Spleen (tissue), 7 donors: ENCODE measurements at regions not wholly inside any gene's neighbourhood (a gene's known extent, or its start where the extent isn't known, plus 50 kb on each side); places are given as distances from the start of the nearest gene placed in this dataset.

Source experiments
- POLR2A ChIP-seq, 3 donors: fragments of 450-650 bp; IDR thresholded peaks; one replicate each; pipeline ENCODE4 v1.5.1; 2017; ENCODE audit warnings: antibody characterized with exemption in 3 of 3, mild to moderate bottlenecking in 1 of 3
- POLR2AphosphoS5 ChIP-seq, 3 donors: sonication (generic); formaldehyde crosslinking; IDR thresholded peaks; one replicate each; pipeline ENCODE4 v1.5.1; 2017; ENCODE audit warnings: antibody characterized with exemption in 3 of 3
- TF ChIP-seq, protein P1 (sequence below), 11 experiments: fragments of 200-600 bp in 7 of 11; fragments of 450-650 bp in 4 of 11; sonication (generic) in 4 of 11; IDR thresholded peaks in 8 of 11; conservative IDR thresholded peaks in 3 of 11; 1 replicate in 7 of 11; 2 replicates in 4 of 11; pipeline versions ENCODE4 v1.4.0 to v1.8.0; 2016 to 2021; ENCODE audit warnings: antibody characterized with exemption in 11 of 11, inconsistent platforms in 4 of 11, mild to moderate bottlenecking in 1 of 11
- donor health status: DM: no; HTN: no; CAD: no; lungs with moderate emphysema.
- donor health status: DM: no; HTN: no; CAD: no.
- donor health status: DM: no; HTN: no; CAD: no.

DNA sequence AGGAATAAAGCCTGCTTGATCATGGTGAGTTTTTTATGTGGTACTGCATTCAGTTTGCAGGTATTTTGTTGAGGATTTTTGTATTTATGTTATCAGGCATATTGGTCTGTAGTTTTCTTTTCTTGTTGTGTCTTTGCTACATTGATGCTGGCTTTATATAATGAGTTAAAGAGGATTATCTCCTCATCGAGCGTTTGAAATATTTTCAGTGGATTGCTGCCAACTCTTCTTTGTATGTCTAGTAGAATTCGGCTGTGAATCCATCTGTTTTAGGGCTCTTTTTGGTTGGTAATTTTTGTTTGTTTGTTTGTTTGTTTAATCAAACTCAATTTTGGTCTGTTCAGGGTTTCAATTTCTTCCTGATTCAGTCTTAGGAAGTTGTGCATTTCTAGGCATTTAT, 758.4 kb downstream of the KCNA4 start:
- TF ChIP-seq, protein P1, sequence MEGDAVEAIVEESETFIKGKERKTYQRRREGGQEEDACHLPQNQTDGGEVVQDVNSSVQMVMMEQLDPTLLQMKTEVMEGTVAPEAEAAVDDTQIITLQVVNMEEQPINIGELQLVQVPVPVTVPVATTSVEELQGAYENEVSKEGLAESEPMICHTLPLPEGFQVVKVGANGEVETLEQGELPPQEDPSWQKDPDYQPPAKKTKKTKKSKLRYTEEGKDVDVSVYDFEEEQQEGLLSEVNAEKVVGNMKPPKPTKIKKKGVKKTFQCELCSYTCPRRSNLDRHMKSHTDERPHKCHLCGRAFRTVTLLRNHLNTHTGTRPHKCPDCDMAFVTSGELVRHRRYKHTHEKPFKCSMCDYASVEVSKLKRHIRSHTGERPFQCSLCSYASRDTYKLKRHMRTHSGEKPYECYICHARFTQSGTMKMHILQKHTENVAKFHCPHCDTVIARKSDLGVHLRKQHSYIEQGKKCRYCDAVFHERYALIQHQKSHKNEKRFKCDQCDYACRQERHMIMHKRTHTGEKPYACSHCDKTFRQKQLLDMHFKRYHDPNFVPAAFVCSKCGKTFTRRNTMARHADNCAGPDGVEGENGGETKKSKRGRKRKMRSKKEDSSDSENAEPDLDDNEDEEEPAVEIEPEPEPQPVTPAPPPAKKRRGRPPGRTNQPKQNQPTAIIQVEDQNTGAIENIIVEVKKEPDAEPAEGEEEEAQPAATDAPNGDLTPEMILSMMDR (IDR thresholded peaks at IDR 0.05 in 8 of 11, conservative IDR thresholded peaks at IDR 0.05 in 3 of 11): no peak
- TF ChIP-seq POLR2AphosphoS5 (IDR thresholded peaks at IDR 0.05) (no peak), POLR2A (IDR thresholded peaks at IDR 0.05) (no peak)
